ENCODE measurements at regions not wholly inside any gene's neighbourhood (a gene's known extent, or its start where the extent isn't known, plus 50 kb on each side); places are given as distances from the start of the nearest gene placed in this dataset.
A peak's percentile ranks its signal among the peaks of the same experiment; 100 is the strongest.

- TF ChIP-seq CTCF (IDR thresholded peaks at IDR 0.05), result no peak
- ATAC-seq (no peak), DNase-seq (no peak)
- 67 to 78% methylated on average over 5 of the region's 5 CpGs for WGBS, 2 donors
- intact Hi-C loops (cut with DNase I), result no loop called here
- H3K36me3 ChIP-seq, result no peaks in the 10 kb centered on the region
- H3K27me3 ChIP-seq, result peaks cover 0 to 13% (median 0%) of the 10 kb centered on the region in 7 donors
- H3K9me3 ChIP-seq, result peaks cover 0 to 11% (median 4%) of the 10 kb centered on the region in 11 donors
- no peak overlapping the region for H3K27ac ChIP-seq
- no peak overlapping the region for H3K4me3 ChIP-seq
- H3K4me1 ChIP-seq, result no peaks in the 10 kb centered on the region
Observed at GRCh38 chr10:126722726-126723125, 52.2 kb upstream of the C10orf90 start.

- ATAC-seq (no peak), DNase-seq (no peak)
- Histone ChIP-seq H3K4me1 (no peaks in the 10 kb centered on the region), H3K4me3 (no peak overlapping the region), H3K9me3 (peaks cover 0 to 15% (median 7%) of the 10 kb centered on the region in 11 donors), H3K36me3 (no peaks in the 10 kb centered on the region), H3K27me3 (peaks cover 0 to 10% (median 0%) of the 10 kb centered on the region in 7 donors), H3K27ac (no peak overlapping the region)
- intact Hi-C loops (cut with DNase I), result no loop called here
- 82 to 86% methylated on average over 5 of the region's 5 CpGs for WGBS, 2 donors
- no peak for TF ChIP-seq CTCF (IDR thresholded peaks at IDR 0.05)
Observed at GRCh38 chr10:126723226-126723625, 52.7 kb upstream of the C10orf90 start.

GRCh38 chr10:126729314-126729870 lies 58.9 kb upstream of the C10orf90 start:
- no peak overlapping the region for H3K27ac ChIP-seq
- peaks cover 0 to 9% (median 0%) of the 10 kb centered on the region in 9 donors for H3K4me1 ChIP-seq
- peaks cover 0 to 5% (median 0%) of the 10 kb centered on the region in 7 donors for H3K27me3 ChIP-seq
- no peak for DNase-seq
- ATAC-seq, result no peak
- no peak overlapping the region for H3K4me3 ChIP-seq
- WGBS, 2 donors, result 71 to 74% methylated on average over 6 of the region's 6 CpGs
- H3K36me3 ChIP-seq, result no peaks in the 10 kb centered on the region
- H3K9me3 ChIP-seq, result peaks cover 0 to 19% (median 7%) of the 10 kb centered on the region in 11 donors
- intact Hi-C loops (cut with DNase I), result no loop called here
- TF ChIP-seq CTCF (IDR thresholded peaks at IDR 0.05), result no peak

GRCh38 chr10:126730856-126731609 lies 60.5 kb upstream of the C10orf90 start:
- ATAC-seq (peak in 1 of 8 donors; percentile 33), DNase-seq (no peak)
- TF ChIP-seq CTCF (IDR thresholded peaks at IDR 0.05), result no peak
- peak overlapping the region in 1 of 10 donors; percentile 43 for H3K27ac ChIP-seq
- peaks cover 0 to 9% (median 0%) of the 10 kb centered on the region in 9 donors for H3K4me1 ChIP-seq
- intact Hi-C loops (cut with DNase I), result no loop called here
- WGBS, 2 donors, result 73 to 77% methylated on average over 4 of the region's 4 CpGs
- peaks cover 0 to 19% (median 7%) of the 10 kb centered on the region in 11 donors for H3K9me3 ChIP-seq
- no peak overlapping the region for H3K4me3 ChIP-seq
- H3K36me3 ChIP-seq, result no peaks in the 10 kb centered on the region
- H3K27me3 ChIP-seq, result peaks cover 0 to 14% (median 0%) of the 10 kb centered on the region in 7 donors
